AG10803 (cell line): ENCODE measurements at regions not wholly inside any gene's neighbourhood (a gene's known extent, or its start where the extent isn't known, plus 50 kb on each side); places are given as distances from the start of the nearest gene placed in this dataset.

ENCODE experiments used
- DNase-seq: peaks from one replicate; pipeline ENCODE4 v3.0.0; 2010; ENCODE audit warnings: low read depth
- H3K4me3 ChIP-seq: 2 replicates; pipeline ENCODE4 v1.5.1; 2011; ENCODE audit warnings: mild to moderate bottlenecking, low read length, control low read depth
- CTCF ChIP-seq: conservative IDR thresholded peaks from 2 replicates; pipeline ENCODE4 v1.5.1; 2011; ENCODE audit warnings: mild to moderate bottlenecking, low read length, control low read depth, inconsistent platforms

GRCh38 chr3:127457546-127458145, 132.9 kb downstream of the TPRA1 start:
- H3K4me3 ChIP-seq, result no peak overlapping the region
- no peak for DNase-seq
- TF ChIP-seq CTCF, result no peak

- peak overlapping the region; percentile 15 for H3K4me3 ChIP-seq
- no peak for TF ChIP-seq CTCF
- DNase-seq, result peak; percentile 36
Measured at GRCh38 chr3:127457094-127457475, 133.4 kb downstream of the TPRA1 start.

GRCh38 chr3:127456471-127457093, 134.0 kb downstream of the TPRA1 start:
- no peak for TF ChIP-seq CTCF
- H3K4me3 ChIP-seq, result peak overlapping the region; percentile 15
- DNase-seq, result peak; percentile 37

- peak; percentile 38 for DNase-seq
- peak overlapping the region; percentile 44 for H3K4me3 ChIP-seq
- peak; percentile 51 for TF ChIP-seq CTCF
Measured at GRCh38 chr3:127455541-127456450, 134.7 kb downstream of the TPRA1 start.

GRCh38 chr3:127454968-127455367, 135.6 kb downstream of the TPRA1 start:
- no peak for TF ChIP-seq CTCF
- DNase-seq, result no peak
- H3K4me3 ChIP-seq, result no peak overlapping the region

GRCh38 chr3:127454051-127454450, 136.5 kb downstream of the TPRA1 start:
- no peak for TF ChIP-seq CTCF
- no peak overlapping the region for H3K4me3 ChIP-seq
- no peak for DNase-seq
